ENCODE measurements at regions not wholly inside any gene's neighbourhood (a gene's known extent, or its start where the extent isn't known, plus 50 kb on each side); places are given as distances from the start of the nearest gene placed in this dataset.

DNA sequence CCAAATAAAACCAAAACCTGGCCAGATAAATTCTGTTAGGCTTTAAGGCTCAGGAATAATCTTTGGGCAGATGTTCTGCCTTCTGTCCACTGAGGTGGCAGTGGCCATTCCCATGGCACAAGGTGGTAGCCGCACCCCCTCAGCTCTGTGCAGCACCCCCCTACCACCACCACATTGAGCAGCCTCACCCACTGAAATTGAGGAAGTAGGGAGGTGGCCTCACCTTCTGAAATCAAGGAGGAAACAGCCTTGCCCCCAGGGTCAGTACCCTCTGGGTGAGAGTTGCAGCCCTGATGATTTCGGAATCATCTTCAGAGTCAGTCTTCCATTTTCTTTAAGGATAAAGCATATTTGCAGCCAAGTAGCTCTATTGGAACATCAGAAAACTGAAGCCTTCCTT, 204.8 kb upstream of the PIK3R1 start:
- TF ChIP-seq POLR2AphosphoS5 (IDR thresholded peaks at IDR 0.05; ENCODE audit: low read depth, low read length) (no peak), REST (IDR thresholded peaks at IDR 0.05; ENCODE audit: insufficient read depth in 1 of 2, low read depth in 2 of 2, low read length in 2 of 2) (no peak), TAF1 (IDR thresholded peaks at IDR 0.05; ENCODE audit: borderline replicate concordance, insufficient read depth, low read length) (no peak), SIN3A (IDR thresholded peaks at IDR 0.05; ENCODE audit: borderline replicate concordance, insufficient read depth, low read length) (no peak), FOXP2 (optimal IDR thresholded peaks at IDR 0.05; ENCODE audit: borderline replicate concordance, extremely low read depth, extremely low read length, insufficient read depth) (no peak)

All from PFSK-1 (cell line).